22Rv1 (cell line): ENCODE measurements at regions not wholly inside any gene's neighbourhood (a gene's known extent, or its start where the extent isn't known, plus 50 kb on each side); places are given as distances from the start of the nearest gene placed in this dataset.

Experiments
- ZFX ChIP-seq: fragments of 450-650 bp; IDR thresholded peaks from 2 replicates; pipeline ENCODE4 v1.6.1; 2017; ENCODE audit warnings: antibody characterized with exemption, borderline replicate concordance
- TF ChIP-seq, protein P1 (sequence below): fragments of 450-650 bp; IDR thresholded peaks from 2 replicates; pipeline ENCODE4 v1.5.1; 2017; ENCODE audit warnings: mild to moderate bottlenecking

- TF ChIP-seq, protein P1, sequence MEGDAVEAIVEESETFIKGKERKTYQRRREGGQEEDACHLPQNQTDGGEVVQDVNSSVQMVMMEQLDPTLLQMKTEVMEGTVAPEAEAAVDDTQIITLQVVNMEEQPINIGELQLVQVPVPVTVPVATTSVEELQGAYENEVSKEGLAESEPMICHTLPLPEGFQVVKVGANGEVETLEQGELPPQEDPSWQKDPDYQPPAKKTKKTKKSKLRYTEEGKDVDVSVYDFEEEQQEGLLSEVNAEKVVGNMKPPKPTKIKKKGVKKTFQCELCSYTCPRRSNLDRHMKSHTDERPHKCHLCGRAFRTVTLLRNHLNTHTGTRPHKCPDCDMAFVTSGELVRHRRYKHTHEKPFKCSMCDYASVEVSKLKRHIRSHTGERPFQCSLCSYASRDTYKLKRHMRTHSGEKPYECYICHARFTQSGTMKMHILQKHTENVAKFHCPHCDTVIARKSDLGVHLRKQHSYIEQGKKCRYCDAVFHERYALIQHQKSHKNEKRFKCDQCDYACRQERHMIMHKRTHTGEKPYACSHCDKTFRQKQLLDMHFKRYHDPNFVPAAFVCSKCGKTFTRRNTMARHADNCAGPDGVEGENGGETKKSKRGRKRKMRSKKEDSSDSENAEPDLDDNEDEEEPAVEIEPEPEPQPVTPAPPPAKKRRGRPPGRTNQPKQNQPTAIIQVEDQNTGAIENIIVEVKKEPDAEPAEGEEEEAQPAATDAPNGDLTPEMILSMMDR, result no peak
- TF ChIP-seq ZFX, result no peak
Measured at GRCh38 chr9:25960178-25960577, 281.9 kb upstream of the TUSC1 start.
